ENCODE measurements at regions not wholly inside any gene's neighbourhood (a gene's known extent, or its start where the extent isn't known, plus 50 kb on each side); places are given as distances from the start of the nearest gene placed in this dataset.

- POLR2A ChIA-PET, result no interaction called here
Observed at GRCh38 chr14:52380294-52380693, 66.2 kb downstream of the PTGER2 start.

More at GRCh38 chr14:52380294-52380693, 66.2 kb downstream of the PTGER2 start:
- no peaks in the 10 kb centered on the region for H3K9me3 ChIP-seq
- peaks cover 19% of the 10 kb centered on the region for H3K4me1 ChIP-seq
- TF ChIP-seq SMC3 (IDR thresholded peaks at IDR 0.05) (no peak), GATA3 (IDR thresholded peaks at IDR 0.05; ENCODE audit: borderline replicate concordance) (no peak), JUNB (IDR thresholded peaks at IDR 0.05) (peak; percentile 34; the same call in 1 of the 2 replicates), CEBPB (IDR thresholded peaks at IDR 0.05) (peak in 1 of 2 experiments; percentile 31; a peak in 1 of 4 replicates), RNF2 (IDR thresholded peaks at IDR 0.05; ENCODE audit: borderline replicate concordance, low read depth) (no peak), HOXB13 (CRISPR knock-in tag; IDR thresholded peaks at IDR 0.05; ENCODE audit: low read depth) (no peak), JUN (IDR thresholded peaks at IDR 0.05) (peak in 1 of 2 experiments; percentile 22; a peak in 1 of 5 replicates), ATOH8 (CRISPR knock-in tag; IDR thresholded peaks at IDR 0.05; ENCODE audit: low read depth) (no peak), RARB (CRISPR knock-in tag; IDR thresholded peaks at IDR 0.05) (no peak), HOXB5 (CRISPR knock-in tag; IDR thresholded peaks at IDR 0.05) (no peak), FOSL2 (IDR thresholded peaks at IDR 0.05) (no peak), FOSL2 (CRISPR knock-in tag; IDR thresholded peaks at IDR 0.05) (peak; percentile 39; the same call in 1 of the 2 replicates), REST (IDR thresholded peaks at IDR 0.05) (no peak), MAX (IDR thresholded peaks at IDR 0.05) (no peak), CTCF (IDR thresholded peaks at IDR 0.05) (no peak), ZSCAN20 (CRISPR knock-in tag; IDR thresholded peaks at IDR 0.05) (no peak), RAD21 (conservative IDR thresholded peaks at IDR 0.05 in 1 of 2, IDR thresholded peaks at IDR 0.05 in 1 of 2) (no peak)
- H3K27ac ChIP-seq, result peak overlapping the region; percentile 18 to 45; a peak in 4 of 6 replicates
- H3K4me3 ChIP-seq, result no peak overlapping the region
- DNase-seq (ENCODE audit: low read depth in 1 of 2, low spot score in 1 of 2), result peak; percentile 23 to 36
- H3K4me2 ChIP-seq, result peak overlapping the region; percentile 56
- ATAC-seq, result peak; percentile 70 to 86
- FAIRE-seq, result no peak
- CTCF ChIA-PET, result no interaction called here

Data from A549 (cell line).